NCI-H146 treated with DMSO at 0.1 percent for 48 hours (cell line): ENCODE measurements at regions not wholly inside any gene's neighbourhood (a gene's known extent, or its start where the extent isn't known, plus 50 kb on each side); places are given as distances from the start of the nearest gene placed in this dataset.
A peak's percentile ranks its signal among the peaks of the same experiment; 100 is the strongest.
"Not testable (repeated sequence)": the region's sequence is repeated elsewhere in the genome, so short reads cannot be mapped to it uniquely, and the experiment has no call there.

Experiments
- DNase-seq: peaks from one replicate; lab custom pipeline; 2025; ENCODE audit not compliant: unreplicated experiment; lab: John Stamatoyannopoulos, UW

DNA sequence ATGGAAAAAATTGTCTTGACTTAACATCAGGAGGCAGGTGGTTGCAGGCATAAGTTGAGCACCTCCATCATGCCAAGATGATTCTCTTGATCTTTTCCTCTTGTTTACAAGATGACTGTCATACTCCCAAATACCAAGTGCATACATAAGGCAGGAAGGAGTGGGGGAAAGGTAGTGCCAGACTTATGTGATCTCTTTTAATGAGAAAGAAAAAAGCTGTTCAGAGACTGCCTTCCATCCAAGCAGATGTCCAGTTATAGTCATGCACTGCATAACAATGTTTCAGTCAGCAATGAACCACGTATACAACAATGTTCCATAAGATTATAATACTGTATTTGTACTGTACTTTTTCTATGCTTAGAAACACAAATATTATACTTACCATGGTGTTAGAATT lies 135.7 kb downstream of the EHF start:
- no peak for DNase-seq

DNA sequence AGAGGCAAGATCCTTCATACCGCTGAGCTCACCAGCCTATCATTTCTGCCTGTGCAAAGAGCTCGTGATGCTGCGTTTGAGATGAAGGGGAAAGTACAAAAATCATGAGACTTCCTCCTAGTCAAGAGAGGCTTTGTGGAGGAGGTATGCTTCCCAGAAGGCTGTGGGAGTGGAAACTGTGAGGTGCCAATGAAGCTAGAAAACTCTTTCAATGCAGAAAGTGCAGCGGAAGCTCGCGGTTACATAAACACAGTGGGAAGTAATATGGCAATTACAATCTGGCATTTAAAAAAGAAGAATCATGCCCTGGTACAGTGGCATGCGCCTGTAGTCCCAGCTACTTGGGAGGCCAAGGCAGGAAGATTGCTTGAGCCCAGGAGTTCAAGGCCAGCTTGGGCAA lies 134.8 kb downstream of the EHF start:
- DNase-seq = no peak

DNA sequence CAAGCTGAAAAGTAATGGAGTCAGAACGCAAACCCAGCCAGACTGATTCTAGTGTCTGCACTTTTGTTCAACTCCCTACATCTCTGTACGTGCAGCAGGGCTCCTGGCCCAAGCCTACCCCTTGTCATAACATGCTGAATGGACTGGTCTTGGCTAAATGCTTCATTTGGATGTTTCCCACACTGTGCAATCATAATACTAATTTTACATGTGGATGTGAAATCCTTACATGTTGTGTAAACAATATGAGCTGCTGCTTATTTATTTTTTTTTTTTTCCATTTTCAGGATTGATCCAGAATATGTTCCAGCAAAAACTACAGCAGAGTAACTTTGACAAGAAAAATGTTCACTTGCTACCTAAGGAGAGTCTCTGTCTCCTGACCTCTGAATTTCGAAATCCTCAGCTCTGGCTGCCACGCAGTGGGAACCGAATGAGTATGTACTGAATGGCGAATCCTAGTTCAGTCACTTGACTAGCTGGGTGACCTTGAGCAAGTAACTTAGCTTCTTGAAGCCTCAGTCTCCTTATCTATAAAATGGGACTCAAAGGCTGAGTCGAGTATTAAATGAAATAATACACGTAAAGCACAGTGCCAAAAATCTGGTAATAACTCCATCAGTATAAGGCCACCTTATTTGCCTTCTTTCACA lies 133.4 kb downstream of the EHF start:
- DNase-seq = no peak

DNA sequence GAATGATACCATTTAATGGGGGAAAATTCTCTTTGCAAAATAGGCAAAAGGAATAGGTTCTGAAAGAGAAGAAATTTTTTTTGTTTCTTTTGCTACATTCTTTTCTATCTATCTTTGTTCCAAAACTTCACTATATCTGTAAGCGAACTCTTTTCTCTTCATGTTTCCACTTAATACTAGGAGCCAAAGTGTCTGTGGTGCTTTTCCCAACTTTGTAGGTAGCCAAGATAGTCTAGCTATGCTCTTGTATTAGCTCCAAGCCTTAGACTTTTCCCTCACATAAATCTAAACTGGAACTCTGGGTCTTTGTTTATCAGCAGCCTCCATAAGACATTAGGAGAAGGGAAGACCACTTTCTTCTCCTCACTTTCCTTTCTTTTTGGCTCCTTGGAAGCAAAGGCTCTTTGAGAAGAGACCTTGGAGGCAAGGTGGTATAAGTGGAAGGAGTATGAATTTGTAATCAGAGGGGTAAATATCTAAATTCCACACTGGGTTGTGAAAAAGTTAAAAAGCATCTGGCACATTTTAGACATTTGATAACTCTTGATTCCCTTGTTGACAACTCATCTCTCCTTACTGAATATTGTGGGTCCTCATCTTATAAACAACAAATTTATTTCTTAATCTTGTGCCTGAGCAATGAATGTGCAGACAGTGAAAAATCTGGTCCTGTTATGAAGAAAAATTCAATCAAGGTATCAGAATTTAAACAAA lies 130.0 kb downstream of the EHF start:
- DNase-seq = no peak

DNA sequence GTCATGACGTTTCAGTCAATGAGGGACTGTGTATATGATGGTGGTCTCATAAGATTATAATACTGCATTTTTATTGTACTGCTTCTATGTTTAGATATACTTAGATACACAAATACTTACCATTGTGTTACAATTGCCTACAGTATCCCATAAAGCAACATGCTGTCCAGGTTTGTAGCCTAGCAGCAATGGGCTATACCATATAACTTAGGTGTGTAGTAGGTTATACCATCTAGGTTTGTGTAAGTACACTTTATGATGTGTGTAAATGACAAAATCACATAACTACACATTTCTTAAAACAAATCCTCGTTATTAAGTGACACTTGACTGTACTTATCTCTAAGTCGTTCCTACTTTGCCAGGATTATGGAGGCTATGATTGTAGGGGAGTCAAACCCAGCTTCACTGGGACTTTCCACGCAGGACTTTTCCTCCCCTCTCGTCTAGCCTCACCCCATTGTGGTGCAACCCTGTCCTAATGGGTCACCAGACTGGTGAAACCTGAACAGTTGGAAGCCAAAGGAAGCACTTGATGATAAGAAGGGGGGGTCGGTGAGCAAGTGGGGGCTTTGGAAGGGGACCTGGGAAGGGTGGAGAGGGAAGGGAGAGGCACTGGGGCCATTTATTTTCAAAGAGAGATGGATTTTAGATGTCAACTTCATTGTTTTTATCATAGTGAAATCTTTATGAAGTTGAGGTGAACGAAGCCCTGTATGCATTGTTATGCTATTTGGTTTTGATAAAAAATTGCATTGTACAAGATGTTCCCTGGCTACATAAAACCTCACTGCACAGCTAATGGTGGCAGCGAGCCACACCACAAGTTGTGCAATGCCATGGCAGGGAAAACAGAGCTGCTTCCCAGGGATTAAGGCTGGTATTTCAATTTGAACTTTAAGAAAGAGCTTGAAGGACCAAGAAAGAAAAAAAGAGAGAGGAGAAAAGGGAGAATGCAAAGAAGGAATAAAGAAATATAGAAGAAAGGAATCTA lies 129.1 kb downstream of the EHF start:
- DNase-seq = no peak

DNA sequence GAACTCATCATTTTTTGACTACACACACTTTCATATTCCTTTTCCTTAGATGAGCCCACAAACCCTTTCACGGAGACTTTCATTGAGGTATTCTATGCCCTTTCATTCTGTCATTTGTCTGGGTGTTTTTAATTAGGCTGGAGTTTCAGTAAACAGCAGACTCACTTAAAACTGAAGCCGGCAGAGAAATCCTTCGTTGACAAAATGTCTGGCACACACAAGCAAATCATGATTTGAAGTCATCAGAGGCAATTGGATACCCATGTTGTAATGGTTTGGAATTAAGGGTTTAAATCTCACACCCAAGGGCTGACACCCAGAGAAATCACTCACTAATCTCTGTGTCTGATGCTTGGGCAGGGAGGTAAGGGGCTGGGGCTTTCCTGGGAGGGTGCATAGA lies 127.1 kb downstream of the EHF start:
- no peak for DNase-seq

DNA sequence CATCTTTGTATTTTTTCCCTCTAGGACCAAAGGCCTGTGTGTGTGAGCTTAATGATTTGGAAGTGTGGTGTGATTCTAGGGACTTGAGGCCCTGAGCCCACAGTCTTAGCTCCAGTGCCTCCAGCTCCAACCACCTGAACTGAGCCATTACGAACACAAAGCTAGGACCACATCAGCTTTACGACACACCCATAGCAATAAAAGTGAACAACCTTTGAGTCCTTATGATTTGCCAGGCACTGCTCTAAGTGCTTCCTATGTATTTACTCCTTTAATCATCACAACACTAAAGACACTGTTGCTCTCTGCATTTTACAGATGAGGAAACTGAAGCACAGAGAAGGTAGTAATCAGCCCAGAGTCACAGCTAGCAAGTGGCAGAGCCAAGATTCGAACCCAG lies 126.4 kb downstream of the EHF start:
- DNase-seq = no peak

DNA sequence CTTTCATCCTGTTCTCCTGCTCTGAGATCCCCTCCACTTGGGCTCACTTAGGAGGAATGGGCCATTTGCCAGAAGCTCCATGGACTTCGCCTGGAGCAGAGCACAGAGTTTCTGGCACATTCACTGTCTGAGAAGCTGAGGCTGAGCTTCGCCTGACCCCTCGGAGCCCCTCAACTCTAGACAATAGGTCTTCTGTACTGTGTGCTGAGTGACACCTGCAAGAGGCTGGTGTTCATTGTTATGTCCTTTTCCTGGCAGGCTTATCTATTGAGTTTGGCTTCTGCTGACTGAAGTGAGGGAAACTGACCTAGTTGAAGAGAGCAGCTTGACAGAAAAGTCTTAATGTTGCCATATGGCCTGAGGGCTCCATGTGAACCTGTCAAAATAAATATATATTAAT lies 124.3 kb downstream of the EHF start:
- DNase-seq = peak; percentile 51

DNA sequence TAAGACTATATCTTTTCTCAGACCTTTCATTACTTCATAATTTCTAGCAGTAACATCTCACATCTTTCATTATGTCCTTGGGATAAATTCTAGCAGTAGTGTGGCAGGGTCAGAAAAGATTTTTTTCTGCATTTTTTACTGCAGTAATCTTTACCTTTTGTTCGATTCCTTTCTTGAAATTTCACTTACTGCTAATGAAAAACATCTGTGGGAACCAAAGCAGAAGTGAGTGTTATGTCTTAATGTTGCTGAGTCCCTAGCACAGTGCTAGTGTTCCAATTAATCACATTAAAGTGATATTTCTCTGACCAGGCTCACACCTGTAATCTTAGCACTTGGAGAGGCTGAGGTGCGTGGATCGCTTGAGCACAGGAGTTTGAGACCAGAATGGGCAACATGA lies 123.6 kb downstream of the EHF start:
- DNase-seq = no peak

DNA sequence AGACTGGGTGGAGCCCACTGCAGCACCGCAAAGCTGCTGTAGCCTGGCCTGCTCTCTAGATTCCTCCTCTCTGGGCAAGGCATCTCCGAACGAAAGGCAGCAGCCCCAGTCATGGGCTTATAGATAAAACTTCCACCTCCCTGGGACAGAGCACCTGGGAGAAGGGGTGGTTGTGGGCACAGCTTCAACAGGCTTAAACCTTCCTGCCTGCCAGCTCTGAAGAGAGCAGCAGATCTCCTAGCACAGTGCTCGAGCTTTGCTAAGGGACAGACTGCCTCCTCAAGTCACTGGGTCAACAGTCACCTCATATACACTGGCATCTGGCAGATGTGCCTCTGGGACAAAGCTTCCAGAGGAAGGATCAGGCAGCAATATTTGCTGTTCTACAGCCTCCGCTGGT lies 117.3 kb downstream of the EHF start:
- DNase-seq = no peak

DNA sequence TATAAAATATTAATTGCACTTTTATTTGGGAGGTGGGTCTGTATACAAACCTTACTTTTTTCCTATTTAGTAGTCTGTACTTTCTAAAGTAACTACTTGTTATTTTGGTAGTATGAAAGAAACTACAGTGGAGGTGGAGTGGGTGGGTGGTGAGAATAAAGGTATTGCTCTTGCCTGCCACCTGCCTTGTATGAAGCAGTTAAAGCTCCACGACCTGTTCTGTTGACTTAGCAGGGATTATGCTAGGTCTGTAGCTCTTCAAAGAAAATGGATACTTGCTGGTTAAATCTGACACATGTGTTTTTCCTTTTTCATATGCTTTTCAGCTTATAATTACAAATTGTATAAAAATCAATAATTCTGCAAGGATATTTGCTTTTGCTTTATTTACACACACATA lies 111.9 kb downstream of the EHF start:
- DNase-seq = peak; percentile 87

DNA sequence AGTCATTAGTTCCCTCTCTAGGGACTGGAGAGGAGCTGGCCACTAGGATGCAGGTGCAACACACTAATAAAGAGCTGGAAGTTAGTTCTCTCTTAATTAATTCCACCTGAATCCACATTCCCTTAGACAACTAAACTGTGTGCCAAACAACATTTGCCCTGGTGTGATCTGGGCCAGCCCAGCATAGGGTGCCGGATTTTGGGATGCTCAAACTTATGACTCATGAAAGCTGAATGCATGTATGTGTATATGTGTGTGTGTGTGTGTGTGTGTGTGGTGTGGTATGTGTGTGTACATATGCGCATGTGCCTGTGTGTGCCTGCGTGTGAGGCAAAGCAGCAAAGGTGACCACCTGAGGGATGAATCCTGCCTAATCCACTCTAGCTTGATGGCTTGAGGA lies 110.7 kb downstream of the EHF start:
- DNase-seq = no peak

DNA sequence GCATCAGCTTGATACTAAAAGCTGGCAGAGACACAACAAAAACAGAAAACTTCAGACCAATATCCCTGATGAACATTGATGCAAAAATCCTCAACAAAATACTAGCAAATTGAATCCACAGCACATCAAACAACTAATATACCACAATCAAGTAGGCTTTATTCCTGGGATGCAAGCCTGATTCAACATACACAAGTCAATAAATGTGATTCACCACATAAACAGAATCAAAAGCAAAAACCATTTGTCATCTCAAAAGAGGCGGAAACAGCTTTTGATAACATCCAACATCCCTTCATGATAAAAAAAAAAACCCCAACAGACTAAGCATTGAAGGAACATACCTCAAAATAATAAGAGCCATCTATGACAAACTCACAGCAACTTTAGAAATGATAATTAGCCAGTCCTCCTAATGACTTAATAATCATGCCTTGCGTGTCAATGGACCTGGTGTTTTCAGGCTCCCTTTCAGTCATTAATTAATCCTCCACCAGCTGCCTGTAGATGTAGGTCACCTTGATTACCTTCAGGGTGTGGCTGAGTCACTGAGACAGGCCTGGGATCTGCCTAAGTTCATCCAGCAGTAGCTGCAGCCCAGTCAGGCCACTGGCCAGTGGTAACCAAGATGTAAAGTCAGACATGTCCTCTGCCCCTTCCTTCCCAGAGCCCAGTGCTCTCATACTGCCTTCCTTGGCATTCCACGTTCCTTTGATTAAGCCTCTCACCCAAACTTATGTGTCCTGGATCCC lies 109.8 kb downstream of the EHF start:
- DNase-seq = peak; percentile 60

DNA sequence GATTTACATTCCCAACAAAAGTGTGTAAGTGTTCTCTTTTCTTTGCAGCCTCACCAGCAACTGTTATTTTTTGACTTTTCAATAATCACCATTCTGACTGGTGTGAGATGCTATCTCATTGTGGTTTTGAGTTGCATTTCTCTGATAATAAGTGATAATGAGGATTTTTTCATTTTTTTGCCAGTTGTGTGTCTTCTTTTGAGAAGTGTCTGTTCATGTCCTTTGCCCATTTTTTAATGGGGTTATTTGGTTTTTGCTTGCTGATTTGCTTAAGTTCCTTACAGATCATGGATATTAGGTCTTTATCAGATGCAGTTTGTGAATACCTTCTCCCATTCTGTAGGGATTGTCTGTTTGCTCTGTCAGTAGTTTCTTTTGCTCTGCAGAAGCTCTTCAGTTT lies 107.7 kb downstream of the EHF start:
- no peak for DNase-seq

DNA sequence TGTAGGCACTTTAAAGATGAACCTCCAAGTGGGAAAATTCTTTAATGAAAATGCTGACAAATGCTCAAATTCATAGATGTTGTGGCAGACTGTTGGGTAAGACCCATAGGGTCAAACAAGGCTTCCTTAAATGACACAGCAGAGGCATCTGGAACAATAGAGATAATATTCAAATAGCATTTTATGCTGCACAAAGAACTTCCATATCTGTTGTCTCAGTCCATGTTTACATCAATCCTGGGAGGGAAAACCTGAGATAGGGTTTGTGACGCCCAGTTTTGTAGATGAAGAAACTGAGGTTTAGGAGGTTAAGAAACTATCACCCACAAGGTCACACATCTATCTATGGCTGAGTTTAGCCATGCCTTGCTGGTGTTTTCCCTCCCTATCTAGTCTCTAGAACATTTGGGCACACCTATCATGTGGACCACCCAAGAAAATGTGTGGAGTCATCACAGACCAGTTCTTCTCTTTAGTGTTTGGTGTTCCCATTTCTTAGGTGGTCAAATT lies 106.4 kb downstream of the EHF start:
- no peak for DNase-seq

DNA sequence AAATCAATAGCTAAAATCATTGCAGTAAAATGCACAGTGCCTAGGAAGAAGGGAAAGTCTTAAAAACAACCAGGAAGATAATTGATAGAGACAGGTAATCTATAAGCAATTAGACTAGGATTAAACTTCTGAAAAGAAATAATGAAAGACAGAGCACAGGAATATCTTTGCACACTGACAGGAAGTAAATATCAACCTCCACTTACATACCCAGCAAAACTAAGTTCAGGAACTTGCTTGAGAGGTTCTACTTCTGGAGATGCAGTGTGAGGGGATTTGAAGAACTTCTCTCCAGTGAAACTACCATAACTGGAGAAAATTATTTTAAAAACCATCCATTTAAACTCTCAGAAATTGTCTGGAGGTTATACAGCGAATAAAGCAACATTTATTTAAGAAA lies 104.1 kb downstream of the EHF start:
- no peak for DNase-seq

DNA sequence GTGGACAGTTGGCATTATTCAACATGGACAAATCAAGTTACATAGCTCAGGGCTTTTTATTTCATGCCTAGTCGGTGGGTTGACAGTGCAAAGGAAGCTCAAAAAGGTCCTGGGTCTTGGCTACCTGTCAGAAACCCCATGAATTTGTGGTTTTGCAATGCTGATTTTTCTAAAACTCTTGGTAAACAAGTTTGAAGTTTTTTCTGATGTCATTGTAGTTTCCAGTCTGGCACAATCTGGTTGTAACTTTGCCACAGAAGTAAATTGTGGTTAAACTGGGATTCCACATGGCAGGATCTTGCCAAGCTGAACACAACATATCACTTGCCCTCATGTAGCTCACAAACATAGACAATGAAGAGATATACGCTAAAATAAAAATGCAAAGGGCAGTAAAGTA lies 100.8 kb downstream of the EHF start:
- DNase-seq = no peak

DNA sequence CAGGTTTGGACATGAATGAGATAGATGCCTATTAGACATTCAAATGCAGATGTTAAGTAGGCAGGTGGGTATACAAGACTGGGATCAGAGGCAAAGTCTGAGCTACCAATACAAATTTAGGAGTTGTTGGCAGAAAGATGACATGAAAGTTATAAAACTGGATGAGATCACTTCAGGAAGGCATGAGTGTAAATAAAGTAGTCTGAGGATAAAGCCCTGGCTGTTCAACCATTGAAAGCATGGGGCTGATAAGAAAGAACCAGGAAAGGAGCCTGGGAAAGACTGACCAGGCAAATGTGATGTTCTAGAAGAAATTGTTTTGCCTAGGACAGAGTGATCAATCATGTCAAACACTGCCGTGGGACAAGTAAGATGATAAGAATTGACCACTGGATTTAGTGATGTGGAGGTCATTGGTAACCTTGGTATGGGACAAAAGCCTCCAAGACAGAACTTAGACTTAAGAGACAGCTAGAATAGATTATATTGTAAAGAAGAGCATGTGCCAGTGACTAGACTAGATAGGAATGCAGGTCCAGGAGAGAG lies 98.5 kb downstream of the EHF start:
- DNase-seq = no peak

DNA sequence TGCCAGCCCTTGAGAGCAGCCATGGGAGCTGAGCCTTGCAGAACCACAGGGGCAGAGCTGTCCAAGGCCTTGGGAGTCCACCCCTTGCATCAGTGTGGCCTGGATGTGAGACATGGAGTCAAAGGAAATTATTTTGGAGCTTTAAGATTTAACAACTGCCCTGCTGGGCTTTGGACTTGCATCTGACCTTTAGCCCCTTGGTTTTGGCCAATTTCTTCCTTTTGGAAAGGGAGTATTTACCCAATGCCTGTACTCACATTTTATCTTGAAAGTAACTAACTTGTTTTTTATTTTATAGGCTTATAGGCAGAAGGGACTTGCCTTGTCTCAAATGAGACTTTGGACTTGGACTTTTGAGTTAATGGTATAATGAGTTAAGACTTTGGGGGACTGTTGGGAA lies 92.7 kb downstream of the EHF start:
- not testable (repeated sequence) for DNase-seq
